ENCODE measurements at regions not wholly inside any gene's neighbourhood (a gene's known extent, or its start where the extent isn't known, plus 50 kb on each side); places are given as distances from the start of the nearest gene placed in this dataset.

- intact Hi-C loops (cut with micrococcal nuclease), result no loop called here
These were observed 201.2 kb upstream of the PARD3B start for GRCh38 chr2:204344119-204344518.

GRCh38 chr2:204346906-204347305, 198.4 kb upstream of the PARD3B start:
- intact Hi-C loops (cut with micrococcal nuclease), result no loop called here

GRCh38 chr2:204353823-204354222, 191.5 kb upstream of the PARD3B start:
- intact Hi-C loops (cut with micrococcal nuclease), result no loop called here

GRCh38 chr2:204354442-204354856, 190.8 kb upstream of the PARD3B start:
- intact Hi-C loops (cut with micrococcal nuclease), result no loop called here

GRCh38 chr2:204355688-204356087, 189.6 kb upstream of the PARD3B start:
- intact Hi-C loops (cut with micrococcal nuclease), result no loop called here

GRCh38 chr2:204356151-204356641, 189.1 kb upstream of the PARD3B start:
- intact Hi-C loops (cut with micrococcal nuclease), result no loop called here

- intact Hi-C loops (cut with micrococcal nuclease), result no loop called here
These were observed 188.0 kb upstream of the PARD3B start for GRCh38 chr2:204357286-204357685.

- intact Hi-C loops (cut with micrococcal nuclease), result no loop called here
These were observed 186.2 kb upstream of the PARD3B start for GRCh38 chr2:204359076-204359475.

GRCh38 chr2:204360218-204361007, 184.9 kb upstream of the PARD3B start:
- intact Hi-C loops (cut with micrococcal nuclease), result no loop called here

GRCh38 chr2:204361738-204362137, 183.5 kb upstream of the PARD3B start:
- intact Hi-C loops (cut with micrococcal nuclease), result no loop called here

- intact Hi-C loops (cut with micrococcal nuclease), result no loop called here
These were observed 182.7 kb upstream of the PARD3B start for GRCh38 chr2:204362581-204362980.

GRCh38 chr2:204363513-204363912, 181.8 kb upstream of the PARD3B start:
- intact Hi-C loops (cut with micrococcal nuclease), result no loop called here

GRCh38 chr2:204364860-204365535, 180.3 kb upstream of the PARD3B start:
- intact Hi-C loops (cut with micrococcal nuclease), result no loop called here

GRCh38 chr2:204365811-204366210, 179.5 kb upstream of the PARD3B start:
- intact Hi-C loops (cut with micrococcal nuclease), result no loop called here

GRCh38 chr2:204367466-204367865, 177.8 kb upstream of the PARD3B start:
- intact Hi-C loops (cut with micrococcal nuclease), result no loop called here

- intact Hi-C loops (cut with micrococcal nuclease), result no loop called here
These were observed 175.0 kb upstream of the PARD3B start for GRCh38 chr2:204370172-204370718.

GRCh38 chr2:204373942-204374341, 171.3 kb upstream of the PARD3B start:
- intact Hi-C loops (cut with micrococcal nuclease), result no loop called here

GRCh38 chr2:204380141-204380881, 165.0 kb upstream of the PARD3B start:
- intact Hi-C loops (cut with micrococcal nuclease), result no loop called here

- intact Hi-C loops (cut with micrococcal nuclease), result no loop called here
These were observed 158.6 kb upstream of the PARD3B start for GRCh38 chr2:204386668-204387067.

- intact Hi-C loops (cut with micrococcal nuclease), result no loop called here
These were observed 156.2 kb upstream of the PARD3B start for GRCh38 chr2:204389120-204389519.

GRCh38 chr2:204389856-204390255, 155.4 kb upstream of the PARD3B start:
- intact Hi-C loops (cut with micrococcal nuclease), result no loop called here

- intact Hi-C loops (cut with micrococcal nuclease), result no loop called here
These were observed 149.7 kb upstream of the PARD3B start for GRCh38 chr2:204395539-204395938.

Measured in T-helper 1 cell treated with Interleukin-12 subunit alpha and Interleukin-12 subunit beta and Interleukin-4 antibody, amounts not matched to agents 30 ng/mL and 1 ng/mL, for 36 hours (primary cell).